ENCODE measurements at regions not wholly inside any gene's neighbourhood (a gene's known extent, or its start where the extent isn't known, plus 50 kb on each side); places are given as distances from the start of the nearest gene placed in this dataset.

DNA sequence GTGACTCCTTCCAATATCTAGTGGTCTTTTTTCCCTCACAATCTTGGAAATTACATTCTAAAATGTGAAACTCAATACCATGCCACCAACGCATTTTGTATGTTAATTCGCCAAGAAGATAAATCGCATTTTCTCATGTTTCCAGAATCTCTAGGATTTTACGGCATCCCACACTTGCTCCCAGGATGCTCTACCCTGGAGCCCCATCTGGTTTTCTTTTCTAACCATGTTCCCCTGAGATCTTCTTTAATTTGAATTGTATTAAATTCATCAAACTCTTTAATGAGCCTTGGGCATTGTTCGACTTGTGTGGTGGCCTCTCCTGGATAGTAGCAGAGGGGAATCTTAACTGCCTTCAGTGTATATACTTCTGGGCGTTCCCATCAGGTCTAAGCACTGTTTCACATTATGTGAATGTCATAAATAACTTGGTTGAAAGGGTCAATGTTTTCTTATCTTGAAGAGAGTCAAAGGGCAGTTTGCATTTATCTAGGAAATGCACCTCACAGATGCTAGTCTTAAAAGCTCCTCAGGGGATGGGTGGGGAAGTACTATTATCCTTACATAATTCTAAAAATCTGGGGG lies 169.1 kb upstream of the MEOX2 start:
- TF ChIP-seq FOXK2 (IDR thresholded peaks at IDR 0.05) (no peak), TARDBP (IDR thresholded peaks at IDR 0.05) (no peak), BHLHE40 (IDR thresholded peaks at IDR 0.05; ENCODE audit: borderline replicate concordance) (no peak)
- TF ChIP-seq, protein P1, sequence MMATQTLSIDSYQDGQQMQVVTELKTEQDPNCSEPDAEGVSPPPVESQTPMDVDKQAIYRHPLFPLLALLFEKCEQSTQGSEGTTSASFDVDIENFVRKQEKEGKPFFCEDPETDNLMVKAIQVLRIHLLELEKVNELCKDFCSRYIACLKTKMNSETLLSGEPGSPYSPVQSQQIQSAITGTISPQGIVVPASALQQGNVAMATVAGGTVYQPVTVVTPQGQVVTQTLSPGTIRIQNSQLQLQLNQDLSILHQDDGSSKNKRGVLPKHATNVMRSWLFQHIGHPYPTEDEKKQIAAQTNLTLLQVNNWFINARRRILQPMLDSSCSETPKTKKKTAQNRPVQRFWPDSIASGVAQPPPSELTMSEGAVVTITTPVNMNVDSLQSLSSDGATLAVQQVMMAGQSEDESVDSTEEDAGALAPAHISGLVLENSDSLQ (IDR thresholded peaks at IDR 0.05) = no peak
